ENCODE measurements at regions not wholly inside any gene's neighbourhood (a gene's known extent, or its start where the extent isn't known, plus 50 kb on each side); places are given as distances from the start of the nearest gene placed in this dataset.
"Not testable (repeated sequence)": the region's sequence is repeated elsewhere in the genome, so short reads cannot be mapped to it uniquely, and the experiment has no call there.

DNA sequence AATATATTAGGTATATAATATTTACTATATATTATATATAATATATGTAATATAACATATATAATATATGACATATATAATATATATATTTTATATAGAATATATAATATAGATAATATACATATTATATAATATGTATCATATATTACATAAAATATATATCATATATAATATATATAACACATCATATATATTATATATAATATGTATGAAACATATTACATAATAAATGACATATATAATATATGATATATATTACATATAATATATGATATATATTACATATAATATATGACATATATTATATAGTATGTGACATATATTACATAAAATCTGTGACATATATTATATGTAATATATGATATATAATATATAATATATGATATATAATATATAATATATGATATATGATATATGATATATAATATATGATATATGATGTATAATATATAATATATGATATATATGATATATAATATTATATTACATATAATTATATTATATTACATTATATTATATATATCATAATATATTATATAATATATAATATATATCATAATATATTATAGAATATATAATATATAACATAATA, 119.5 kb upstream of the RIMBP3 start:
- no peak for ATAC-seq (ENCODE audit: insufficient number of reproducible peaks, low FRiP score, low read depth)
- DNase-seq (ENCODE audit: low spot score): no peak
- TF ChIP-seq, protein P1, sequence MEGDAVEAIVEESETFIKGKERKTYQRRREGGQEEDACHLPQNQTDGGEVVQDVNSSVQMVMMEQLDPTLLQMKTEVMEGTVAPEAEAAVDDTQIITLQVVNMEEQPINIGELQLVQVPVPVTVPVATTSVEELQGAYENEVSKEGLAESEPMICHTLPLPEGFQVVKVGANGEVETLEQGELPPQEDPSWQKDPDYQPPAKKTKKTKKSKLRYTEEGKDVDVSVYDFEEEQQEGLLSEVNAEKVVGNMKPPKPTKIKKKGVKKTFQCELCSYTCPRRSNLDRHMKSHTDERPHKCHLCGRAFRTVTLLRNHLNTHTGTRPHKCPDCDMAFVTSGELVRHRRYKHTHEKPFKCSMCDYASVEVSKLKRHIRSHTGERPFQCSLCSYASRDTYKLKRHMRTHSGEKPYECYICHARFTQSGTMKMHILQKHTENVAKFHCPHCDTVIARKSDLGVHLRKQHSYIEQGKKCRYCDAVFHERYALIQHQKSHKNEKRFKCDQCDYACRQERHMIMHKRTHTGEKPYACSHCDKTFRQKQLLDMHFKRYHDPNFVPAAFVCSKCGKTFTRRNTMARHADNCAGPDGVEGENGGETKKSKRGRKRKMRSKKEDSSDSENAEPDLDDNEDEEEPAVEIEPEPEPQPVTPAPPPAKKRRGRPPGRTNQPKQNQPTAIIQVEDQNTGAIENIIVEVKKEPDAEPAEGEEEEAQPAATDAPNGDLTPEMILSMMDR (IDR thresholded peaks at IDR 0.05): no peak
- no peaks in the 10 kb centered on the region for H3K9me3 ChIP-seq
- no peaks in the 10 kb centered on the region for H3K4me1 ChIP-seq (ENCODE audit: control insufficient read depth in 1 of 2, low read depth in 2 of 2)
- H3K4me3 ChIP-seq: no peak overlapping the region
- H3K27me3 ChIP-seq (replicated peaks; ENCODE audit: insufficient read depth): no peaks in the 10 kb centered on the region
- no peaks in the 10 kb centered on the region for H3K36me3 ChIP-seq
- H3K27ac ChIP-seq: no peak overlapping the region

- not testable (repeated sequence) for H3K9me3 ChIP-seq; H3K27me3 ChIP-seq (replicated peaks; ENCODE audit: insufficient read depth); H3K36me3 ChIP-seq; H3K27ac ChIP-seq; H3K4me1 ChIP-seq (ENCODE audit: control insufficient read depth in 1 of 2, low read depth in 2 of 2); H3K4me3 ChIP-seq
- DNase-seq (ENCODE audit: low spot score): peak; percentile 99
- peak; percentile 100 for ATAC-seq (ENCODE audit: insufficient number of reproducible peaks, low FRiP score, low read depth)
Observed at GRCh38 chr22:18730410-18730809, 118.7 kb upstream of the RIMBP3 start.

All from thoracic aorta (tissue), 2 donors.